ENCODE measurements at regions not wholly inside any gene's neighbourhood (a gene's known extent, or its start where the extent isn't known, plus 50 kb on each side); places are given as distances from the start of the nearest gene placed in this dataset.

- no peak for TF ChIP-seq NFAT5 (CRISPR knock-in tag; IDR thresholded peaks at IDR 0.05)
- TF ChIP-seq SRSF1 (optimal IDR thresholded peaks at IDR 0.05; ENCODE audit: low read depth, low read length) = no peak
- TF ChIP-seq CEBPB (IDR thresholded peaks at IDR 0.05; ENCODE audit: borderline replicate concordance, low read depth, low read length) = no peak
- TF ChIP-seq SATB2 (CRISPR knock-in tag; IDR thresholded peaks at IDR 0.05) = no peak
- no peak for TF ChIP-seq ZIK1 (CRISPR knock-in tag; IDR thresholded peaks at IDR 0.05; ENCODE audit: borderline replicate concordance, low read depth)
- TF ChIP-seq ZNF775 (CRISPR knock-in tag; IDR thresholded peaks at IDR 0.05; ENCODE audit: borderline replicate concordance) = no peak
- TF ChIP-seq NPAS2 (CRISPR knock-in tag; IDR thresholded peaks at IDR 0.05; ENCODE audit: borderline replicate concordance) = no peak
- TF ChIP-seq PHF5A (CRISPR knock-in tag; IDR thresholded peaks at IDR 0.05; ENCODE audit: low read depth, unreplicated experiment) = no peak
Measured at GRCh38 chr5:148939676-148940075, 113.3 kb downstream of the ADRB2 start (continued).

- H3K27ac ChIP-seq (ENCODE audit: extremely low read length, insufficient read depth, low read length) = no peak overlapping the region
- H3K4me1 ChIP-seq (ENCODE audit: insufficient read depth, low read length) = no peaks in the 10 kb centered on the region
- H3K36me3 ChIP-seq (replicated peaks in 1 of 2; ENCODE audit: control insufficient read depth in 1 of 2, insufficient read depth in 2 of 2, low read length in 2 of 2) = no peaks in the 10 kb centered on the region
- H3K9ac ChIP-seq (ENCODE audit: insufficient read depth, low read depth, low read length) = no peak overlapping the region
- TF ChIP-seq ZNF652 (CRISPR knock-in tag; IDR thresholded peaks at IDR 0.05; ENCODE audit: borderline replicate concordance, low read depth) (no peak), MXI1 (IDR thresholded peaks at IDR 0.05; ENCODE audit: borderline replicate concordance, low read depth, low read length) (no peak), HOXA3 (CRISPR knock-in tag; IDR thresholded peaks at IDR 0.05) (no peak), ZNF574 (CRISPR knock-in tag; IDR thresholded peaks at IDR 0.05) (no peak), ETS1 (CRISPR knock-in tag; IDR thresholded peaks at IDR 0.05) (no peak), FOSL2 (CRISPR knock-in tag; IDR thresholded peaks at IDR 0.05) (no peak)
- intact Hi-C loops (cut with micrococcal nuclease; ENCODE audit: unreplicated experiment) (no loop called here), in situ Hi-C loops (cut with HindIII; ENCODE audit: extremely low pct_ligation_motif_present, low pct_unique_long_range_greater_than_20kb) (no loop called here)
- ATAC-seq (no peak), FAIRE-seq (no peak), DNase-seq (ENCODE audit: low spot score) (no peak)
- POLR2A ChIA-PET = no interaction called here
- no peaks in the 10 kb centered on the region for H4K20me1 ChIP-seq (ENCODE audit: insufficient read depth, low read length)
- H3K4me2 ChIP-seq (ENCODE audit: low read depth, low read length) = no peak overlapping the region
- WGBS (ENCODE audit: low lambda C conversion rate) = 67% methylated on average over 1 of the region's 1 CpG
- CTCF ChIA-PET (ENCODE audit: low intra/inter-chr PET ratio, low total read pairs) = no interaction called here
- BruUV-seq (replicated peaks) = no TSS peak
- H3K79me2 ChIP-seq (ENCODE audit: insufficient read depth, low read length) = no peaks in the 10 kb centered on the region
- no peaks in the 10 kb centered on the region; a peak in 1 of 5 replicates for H3K27me3 ChIP-seq (ENCODE audit: control insufficient read depth in 1 of 2, insufficient read depth in 2 of 2, low read length in 2 of 2)
- H3K4me3 ChIP-seq (replicated peaks in 1 of 3; ENCODE audit: insufficient read depth in 1 of 3, low read depth in 2 of 3, low read length in 3 of 3) = no peak overlapping the region
- no peak overlapping the region for H2AFZ ChIP-seq (ENCODE audit: low read length)
- H3K9me3 ChIP-seq (ENCODE audit: low read length) = no peaks in the 10 kb centered on the region
Measured at GRCh38 chr5:148941810-148942209, 115.4 kb downstream of the ADRB2 start.

Data from HepG2 (cell line).